ENCODE measurements at regions not wholly inside any gene's neighbourhood (a gene's known extent, or its start where the extent isn't known, plus 50 kb on each side); places are given as distances from the start of the nearest gene placed in this dataset.

- no peak for TF ChIP-seq TARDBP (CRISPR knock-in tag; IDR thresholded peaks at IDR 0.05)
- TF ChIP-seq, protein P1, sequence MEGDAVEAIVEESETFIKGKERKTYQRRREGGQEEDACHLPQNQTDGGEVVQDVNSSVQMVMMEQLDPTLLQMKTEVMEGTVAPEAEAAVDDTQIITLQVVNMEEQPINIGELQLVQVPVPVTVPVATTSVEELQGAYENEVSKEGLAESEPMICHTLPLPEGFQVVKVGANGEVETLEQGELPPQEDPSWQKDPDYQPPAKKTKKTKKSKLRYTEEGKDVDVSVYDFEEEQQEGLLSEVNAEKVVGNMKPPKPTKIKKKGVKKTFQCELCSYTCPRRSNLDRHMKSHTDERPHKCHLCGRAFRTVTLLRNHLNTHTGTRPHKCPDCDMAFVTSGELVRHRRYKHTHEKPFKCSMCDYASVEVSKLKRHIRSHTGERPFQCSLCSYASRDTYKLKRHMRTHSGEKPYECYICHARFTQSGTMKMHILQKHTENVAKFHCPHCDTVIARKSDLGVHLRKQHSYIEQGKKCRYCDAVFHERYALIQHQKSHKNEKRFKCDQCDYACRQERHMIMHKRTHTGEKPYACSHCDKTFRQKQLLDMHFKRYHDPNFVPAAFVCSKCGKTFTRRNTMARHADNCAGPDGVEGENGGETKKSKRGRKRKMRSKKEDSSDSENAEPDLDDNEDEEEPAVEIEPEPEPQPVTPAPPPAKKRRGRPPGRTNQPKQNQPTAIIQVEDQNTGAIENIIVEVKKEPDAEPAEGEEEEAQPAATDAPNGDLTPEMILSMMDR (CRISPR knock-in tag; IDR thresholded peaks at IDR 0.05) = no peak
- no peak for TF ChIP-seq YY1 (IDR thresholded peaks at IDR 0.05; ENCODE audit: insufficient read depth, insufficient replicate concordance, low read depth, low read length)
- TF ChIP-seq SMARCC2 (IDR thresholded peaks at IDR 0.05) = no peak
- no peak for TF ChIP-seq ZC3H13 (CRISPR knock-in tag; IDR thresholded peaks at IDR 0.05)
- no peak for TF ChIP-seq JUND (CRISPR knock-in tag; IDR thresholded peaks at IDR 0.05)
- TF ChIP-seq IRF9 (CRISPR knock-in tag; IDR thresholded peaks at IDR 0.05; ENCODE audit: borderline replicate concordance) = no peak
- no peak for TF ChIP-seq JUN (CRISPR knock-in tag; IDR thresholded peaks at IDR 0.05)
- no peak for TF ChIP-seq POLR2A (IDR thresholded peaks at IDR 0.05; ENCODE audit: insufficient read depth in 1 of 2, low read depth in 2 of 2, low read length in 2 of 2)
- no peak for TF ChIP-seq MIXL1 (CRISPR knock-in tag; IDR thresholded peaks at IDR 0.05)
- TF ChIP-seq THYN1 (CRISPR knock-in tag; IDR thresholded peaks at IDR 0.05; ENCODE audit: borderline replicate concordance, low read depth) = no peak
Observed at GRCh38 chr11:15560689-15561467, 446.2 kb downstream of the INSC start.
